HFF-Myc (cell line): ENCODE measurements at regions not wholly inside any gene's neighbourhood (a gene's known extent, or its start where the extent isn't known, plus 50 kb on each side); places are given as distances from the start of the nearest gene placed in this dataset.

Experiments used
- DNase-seq: peaks from one replicate; pipeline ENCODE4 v3.0.0-alpha.2; 2011; ENCODE audit warnings: low read depth; ENCODE audit errors: extremely low read depth
- H3K4me3 ChIP-seq: replicated peaks from 2 replicates; pipeline ENCODE4 v1.5.1; 2011; ENCODE audit warnings: low read depth, mild to moderate bottlenecking, control low read depth, low read length
- CTCF ChIP-seq: IDR thresholded peaks from 2 replicates; pipeline ENCODE4 v1.5.1; 2012; ENCODE audit warnings: mild to moderate bottlenecking, low read depth, low read length, control low read depth; ENCODE audit errors: missing control alignments

GRCh38 chr9:135329571-135330306, 149.8 kb upstream of the PPP1R26 start:
- DNase-seq = no peak
- TF ChIP-seq CTCF = no peak
- H3K4me3 ChIP-seq = no peak overlapping the region

- DNase-seq = no peak
- H3K4me3 ChIP-seq = no peak overlapping the region
- no peak for TF ChIP-seq CTCF
These were observed 149.3 kb upstream of the PPP1R26 start for GRCh38 chr9:135330307-135330631.

GRCh38 chr9:135330685-135331590, 148.6 kb upstream of the PPP1R26 start:
- DNase-seq = no peak
- H3K4me3 ChIP-seq = no peak overlapping the region
- no peak for TF ChIP-seq CTCF

GRCh38 chr9:135332516-135332915, 147.1 kb upstream of the PPP1R26 start:
- DNase-seq = no peak
- TF ChIP-seq CTCF = no peak
- no peak overlapping the region for H3K4me3 ChIP-seq

- H3K4me3 ChIP-seq = no peak overlapping the region
- TF ChIP-seq CTCF = no peak
- no peak for DNase-seq
These were observed 146.4 kb upstream of the PPP1R26 start for GRCh38 chr9:135332979-135333748.

- TF ChIP-seq CTCF = no peak
- DNase-seq = no peak
- H3K4me3 ChIP-seq = no peak overlapping the region
These were observed 144.6 kb upstream of the PPP1R26 start for GRCh38 chr9:135334953-135335460.
